ENCODE measurements at regions not wholly inside any gene's neighbourhood (a gene's known extent, or its start where the extent isn't known, plus 50 kb on each side); places are given as distances from the start of the nearest gene placed in this dataset.

DNA sequence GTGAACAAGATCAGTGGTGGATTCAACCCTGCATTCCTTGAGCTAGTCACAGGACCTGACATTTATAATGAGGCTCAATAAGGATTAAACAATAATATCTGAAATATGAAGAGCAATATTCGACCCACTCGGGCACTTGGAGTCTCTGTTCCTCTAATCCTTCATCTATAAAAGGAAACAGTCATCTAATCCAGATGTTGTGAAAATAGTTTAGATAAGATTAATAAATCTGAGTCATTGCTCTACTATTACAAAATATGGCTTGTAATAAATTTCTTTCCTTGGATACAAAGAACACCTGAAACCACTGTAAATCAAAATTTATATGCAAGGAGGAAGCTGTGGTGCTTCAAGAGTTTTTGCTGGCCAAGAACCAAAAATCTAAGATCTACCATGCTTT lies 846.9 kb upstream of the ACVR2A start:
- WGBS (ENCODE audit: extremely low coverage, insufficient read length, low lambda C conversion rate): no CpG with 5 or more reads among the region's 2 CpGs
- H4K5ac ChIP-seq (ENCODE audit: insufficient read length, low read depth, low read length): no peak overlapping the region
- Mint-ChIP-seq H3K27ac (no peak overlapping the region), H3K9me3 (no peaks in the 10 kb centered on the region; a peak in 1 of 5 replicates), H3K36me3 (ENCODE audit: insufficient read depth in 1 of 3, low read depth in 3 of 3) (no peaks in the 10 kb centered on the region), H3K27me3 (ENCODE audit: low read depth) (no peaks in the 10 kb centered on the region), H3K4me1 (peaks cover 7 to 17% of the 10 kb centered on the region in 2 experiments), H3K4me3 (no peak overlapping the region)
- H3T11ph ChIP-seq (ENCODE audit: low read length): no peak overlapping the region
- no peak overlapping the region for H2BK12ac ChIP-seq (ENCODE audit: insufficient read length, low read depth, low read length)
- H3K79me2 ChIP-seq (ENCODE audit: insufficient read depth, low read length): no peaks in the 10 kb centered on the region
- H3K18ac ChIP-seq (ENCODE audit: insufficient read length, low read depth, low read length): no peak overlapping the region
- H2AFZ ChIP-seq (ENCODE audit: low read length): no peak overlapping the region
- H3K4me2 ChIP-seq (ENCODE audit: insufficient read depth, insufficient read length, low read length): no peak overlapping the region
- no peak overlapping the region for H3K56ac ChIP-seq (ENCODE audit: insufficient read length, low read depth, low read length)
- no peaks in the 10 kb centered on the region for H3K27me3 ChIP-seq (ENCODE audit: insufficient read depth, low read length)
- H2BK20ac ChIP-seq (ENCODE audit: low read depth, low read length, poor library complexity, severe bottlenecking): no peak overlapping the region
- H3K9ac ChIP-seq (ENCODE audit: extremely low read depth, insufficient read length, low read length): no peak overlapping the region
- H2BK15ac ChIP-seq (ENCODE audit: low read depth, low read length): no peak overlapping the region
- H3K23ac ChIP-seq (ENCODE audit: insufficient read length, low read depth, low read length): no peak overlapping the region
- no peak overlapping the region for H4K8ac ChIP-seq (replicated peaks; ENCODE audit: insufficient read length, low read depth, low read length)
- H4K91ac ChIP-seq (ENCODE audit: insufficient read length, low read depth, low read length): no peak overlapping the region
- H4K20me1 ChIP-seq (ENCODE audit: control insufficient read depth, insufficient read depth, insufficient read length): no peaks in the 10 kb centered on the region
- H3K23me2 ChIP-seq (ENCODE audit: insufficient read length, low read depth, low read length, poor library complexity, severe bottlenecking): no peaks in the 10 kb centered on the region
- DNase-seq: no peak
- H3K27ac ChIP-seq (ENCODE audit: insufficient read length, low read depth, low read length): no peak overlapping the region
- TF ChIP-seq CTCF (conservative IDR thresholded peaks at IDR 0.05): no peak
- H3K9me3 ChIP-seq (ENCODE audit: control insufficient read depth, low read depth, low read length): no peaks in the 10 kb centered on the region
- H3K79me1 ChIP-seq (ENCODE audit: insufficient read depth, low read depth, low read length, poor library complexity, severe bottlenecking): no peaks in the 10 kb centered on the region
- no peak overlapping the region for H2BK5ac ChIP-seq (ENCODE audit: insufficient read length, low read length)
- H2BK120ac ChIP-seq (ENCODE audit: low read depth, low read length, poor library complexity, severe bottlenecking): no peak overlapping the region
- H3K14ac ChIP-seq (ENCODE audit: insufficient read depth, low read length): no peak overlapping the region
- no peak overlapping the region for H3K4ac ChIP-seq (ENCODE audit: low read depth, low read length)
- H3K4me1 ChIP-seq (ENCODE audit: insufficient read depth, low read length): no peaks in the 10 kb centered on the region
- no peak overlapping the region for H2AK5ac ChIP-seq (ENCODE audit: insufficient read length, low read length)
